ENCODE measurements at regions not wholly inside any gene's neighbourhood (a gene's known extent, or its start where the extent isn't known, plus 50 kb on each side); places are given as distances from the start of the nearest gene placed in this dataset.

DNA sequence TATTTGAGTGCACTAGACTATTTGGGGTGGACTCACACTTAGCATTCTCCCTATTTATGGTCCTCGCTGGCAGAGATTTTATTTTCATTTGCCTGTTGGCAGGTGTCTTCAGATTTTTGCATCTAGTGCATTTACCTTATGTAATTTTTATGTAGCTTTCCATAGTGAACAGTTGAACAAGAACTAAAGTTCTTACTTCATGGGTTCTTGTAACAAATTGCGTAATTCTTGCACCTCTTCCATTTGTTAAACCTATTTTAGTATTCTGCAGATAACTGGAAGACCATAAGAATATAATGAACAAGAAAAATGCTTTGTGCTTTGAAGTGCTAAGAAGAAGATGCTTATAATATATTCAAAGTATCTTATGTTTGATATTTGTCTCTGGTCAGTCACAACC is 252.8 kb upstream of the MMS22L start:
- ATAC-seq: no peak
- H3K27ac Mint-ChIP-seq: no peak overlapping the region
- no peak overlapping the region for H3K4me3 Mint-ChIP-seq
- H3K27me3 Mint-ChIP-seq: peaks cover 6% of the 10 kb centered on the region
- no peak for DNase-seq
- no peaks in the 10 kb centered on the region for H3K36me3 Mint-ChIP-seq (ENCODE audit: low read depth)
- peaks cover 2% of the 10 kb centered on the region for H3K4me1 Mint-ChIP-seq
- H3K9me3 ChIP-seq (ENCODE audit: control insufficient read depth, low read length, poor library complexity, severe bottlenecking): no peaks in the 10 kb centered on the region

- no peaks in the 10 kb centered on the region for H3K36me3 Mint-ChIP-seq (ENCODE audit: low read depth)
- no peak overlapping the region for H3K27ac Mint-ChIP-seq
- H3K4me1 Mint-ChIP-seq: no peaks in the 10 kb centered on the region
- no peaks in the 10 kb centered on the region for H3K27me3 Mint-ChIP-seq
- DNase-seq: no peak
- H3K4me3 Mint-ChIP-seq: no peak overlapping the region
- H3K9me3 ChIP-seq (ENCODE audit: control insufficient read depth, low read length, poor library complexity, severe bottlenecking): no peaks in the 10 kb centered on the region
- ATAC-seq: no peak
Observed at GRCh38 chr6:97548354-97548753, 265.3 kb upstream of the MMS22L start.

DNA sequence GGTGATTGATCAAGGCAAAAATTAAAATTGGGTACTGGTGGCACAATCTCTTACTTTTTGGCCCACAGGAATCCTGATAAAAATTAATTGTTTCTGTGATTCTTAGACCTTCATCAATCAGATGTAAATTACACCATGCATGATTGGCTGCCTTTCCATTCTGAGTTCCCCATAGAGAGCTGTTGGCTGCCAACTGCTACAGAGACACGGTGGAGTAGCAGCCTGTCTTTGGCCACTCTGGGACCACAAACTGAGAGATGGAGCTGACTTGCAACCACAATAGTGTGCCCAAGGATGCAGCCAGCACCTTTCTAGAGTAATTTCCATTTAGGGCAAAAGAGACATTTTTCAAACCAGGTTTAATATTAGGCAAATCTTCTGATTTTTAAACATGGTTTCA is 274.3 kb upstream of the MMS22L start:
- DNase-seq (no peak), ATAC-seq (no peak)
- no peaks in the 10 kb centered on the region for H3K36me3 Mint-ChIP-seq (ENCODE audit: low read depth)
- no peaks in the 10 kb centered on the region for H3K9me3 ChIP-seq (ENCODE audit: control insufficient read depth, low read length, poor library complexity, severe bottlenecking)
- no peaks in the 10 kb centered on the region for H3K4me1 Mint-ChIP-seq
- no peak overlapping the region for H3K27ac Mint-ChIP-seq
- no peak overlapping the region for H3K4me3 Mint-ChIP-seq
- H3K27me3 Mint-ChIP-seq: no peaks in the 10 kb centered on the region

DNA sequence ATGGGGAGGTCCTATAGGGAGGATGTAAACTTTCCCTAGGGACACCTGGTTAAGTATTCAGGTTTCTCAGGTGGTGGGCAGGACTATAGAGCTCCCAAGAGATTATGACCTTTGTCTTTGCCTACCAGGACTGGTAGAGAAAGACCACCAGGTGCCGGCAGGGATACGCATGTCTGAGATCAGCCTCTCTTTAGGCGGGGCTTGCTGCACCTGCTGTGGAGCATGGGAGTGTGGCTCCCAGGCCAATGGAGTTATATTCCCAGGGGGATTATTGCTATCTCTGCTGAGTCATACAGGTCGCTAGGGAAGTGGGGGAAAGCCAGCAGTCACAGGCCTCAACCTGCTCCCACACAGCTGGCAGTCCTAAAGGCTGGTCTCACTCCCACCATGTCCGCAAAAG is 280.5 kb upstream of the MMS22L start:
- H3K27ac Mint-ChIP-seq: no peak overlapping the region
- no peak for DNase-seq
- H3K9me3 ChIP-seq (ENCODE audit: control insufficient read depth, low read length, poor library complexity, severe bottlenecking): no peaks in the 10 kb centered on the region
- no peaks in the 10 kb centered on the region for H3K27me3 Mint-ChIP-seq
- H3K4me1 Mint-ChIP-seq: no peaks in the 10 kb centered on the region
- ATAC-seq: no peak
- no peak overlapping the region for H3K4me3 Mint-ChIP-seq
- no peaks in the 10 kb centered on the region for H3K36me3 Mint-ChIP-seq (ENCODE audit: low read depth)

GRCh38 chr6:97572943-97573342 is 289.9 kb upstream of the MMS22L start:
- Mint-ChIP-seq H3K36me3 (ENCODE audit: low read depth) (no peaks in the 10 kb centered on the region), H3K4me3 (no peak overlapping the region), H3K27me3 (no peaks in the 10 kb centered on the region), H3K4me1 (no peaks in the 10 kb centered on the region), H3K27ac (no peak overlapping the region)
- DNase-seq: no peak
- no peaks in the 10 kb centered on the region for H3K9me3 ChIP-seq (ENCODE audit: control insufficient read depth, low read length, poor library complexity, severe bottlenecking)
- ATAC-seq: no peak

DNA sequence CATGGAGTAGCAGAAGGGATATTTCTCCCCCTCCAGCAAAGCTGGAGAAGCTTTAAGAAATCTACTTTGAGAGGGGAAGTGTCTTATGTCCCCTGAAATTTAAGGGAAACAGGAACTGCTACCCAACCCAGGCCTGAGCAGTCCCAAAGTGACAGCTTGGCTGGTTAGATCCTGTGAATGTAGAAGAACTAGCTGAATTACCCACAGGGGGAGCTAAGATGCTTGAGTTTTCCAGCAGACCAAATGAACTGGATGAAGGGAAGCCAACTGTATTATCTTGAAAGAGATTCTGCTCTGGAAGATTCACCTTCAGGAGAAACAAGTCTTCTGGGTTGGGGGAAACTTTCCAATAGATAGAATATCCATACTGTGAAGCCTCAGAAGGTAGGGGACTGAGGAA is 303.3 kb upstream of the MMS22L start:
- Mint-ChIP-seq H3K4me3 (no peak overlapping the region), H3K27me3 (no peaks in the 10 kb centered on the region), H3K27ac (no peak overlapping the region), H3K4me1 (no peaks in the 10 kb centered on the region), H3K36me3 (ENCODE audit: low read depth) (no peaks in the 10 kb centered on the region)
- H3K9me3 ChIP-seq (ENCODE audit: control insufficient read depth, low read length, poor library complexity, severe bottlenecking): no peaks in the 10 kb centered on the region
- ATAC-seq (no peak), DNase-seq (no peak)

- no peak for DNase-seq
Observed at GRCh38 chr6:97591955-97592354, 308.9 kb upstream of the MMS22L start.

DNA sequence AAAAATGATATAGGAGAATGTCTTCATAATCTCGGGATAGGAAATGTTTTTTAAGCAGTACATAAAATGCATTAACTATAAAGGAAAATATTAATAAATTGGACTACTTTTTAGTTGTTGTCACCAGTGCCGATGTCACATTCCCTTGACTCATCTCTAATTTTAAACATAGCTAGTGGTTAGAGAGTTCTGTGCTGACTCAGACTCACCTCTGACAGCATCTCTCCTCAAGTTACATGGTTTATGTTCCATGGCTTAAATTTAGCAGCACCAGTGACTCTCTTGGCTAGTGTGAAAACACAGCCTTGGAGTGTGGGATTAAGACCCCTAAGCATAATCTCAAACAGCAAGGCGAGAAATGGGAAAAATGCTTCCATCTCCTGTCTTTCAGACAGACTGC is 311.8 kb upstream of the MMS22L start:
- ATAC-seq: no peak
- DNase-seq: no peak
- Mint-ChIP-seq H3K27me3 (no peaks in the 10 kb centered on the region), H3K27ac (no peak overlapping the region), H3K36me3 (ENCODE audit: low read depth) (no peaks in the 10 kb centered on the region), H3K4me1 (no peaks in the 10 kb centered on the region), H3K4me3 (no peak overlapping the region)
- H3K9me3 ChIP-seq (ENCODE audit: control insufficient read depth, low read length, poor library complexity, severe bottlenecking): no peaks in the 10 kb centered on the region

More at GRCh38 chr6:97591955-97592354, 308.9 kb upstream of the MMS22L start:
- Mint-ChIP-seq H3K4me3 (no peak overlapping the region), H3K4me1 (no peaks in the 10 kb centered on the region), H3K36me3 (ENCODE audit: low read depth) (no peaks in the 10 kb centered on the region), H3K27me3 (no peaks in the 10 kb centered on the region), H3K27ac (no peak overlapping the region)
- ATAC-seq: no peak
- no peaks in the 10 kb centered on the region for H3K9me3 ChIP-seq (ENCODE audit: control insufficient read depth, low read length, poor library complexity, severe bottlenecking)

DNA sequence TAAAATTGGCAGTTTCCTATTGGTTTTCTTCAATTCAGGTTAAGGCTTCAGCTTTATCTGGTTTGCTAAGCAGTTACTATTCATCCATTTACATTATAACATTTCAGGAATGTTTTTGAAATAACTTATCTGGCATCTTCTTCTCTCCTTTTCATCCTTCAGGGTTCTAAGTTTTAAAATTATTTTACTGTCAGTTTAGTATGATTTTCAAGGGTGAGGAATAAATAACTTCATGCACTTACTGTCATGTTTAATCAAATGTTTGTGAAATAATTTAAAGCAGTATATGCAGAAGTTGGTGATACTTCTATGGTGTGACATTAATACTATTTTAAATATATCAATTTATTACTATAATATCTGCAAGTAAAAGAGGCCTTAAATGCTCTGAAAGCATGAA is 338.1 kb upstream of the MMS22L start:
- no peak for ATAC-seq

GRCh38 chr6:97626671-97627441 is 343.8 kb upstream of the MMS22L start:
- Mint-ChIP-seq H3K4me1 (no peaks in the 10 kb centered on the region), H3K27ac (no peak overlapping the region)

More for the DNA sequence above, 338.1 kb upstream of the MMS22L start:
- no peaks in the 10 kb centered on the region for H3K27me3 Mint-ChIP-seq
- no peaks in the 10 kb centered on the region for H3K9me3 ChIP-seq (ENCODE audit: control insufficient read depth, low read length, poor library complexity, severe bottlenecking)
- no peak overlapping the region for H3K4me3 Mint-ChIP-seq
- no peaks in the 10 kb centered on the region for H3K36me3 Mint-ChIP-seq (ENCODE audit: low read depth)
- DNase-seq: no peak
- no peaks in the 10 kb centered on the region for H3K4me1 Mint-ChIP-seq
- H3K27ac Mint-ChIP-seq: no peak overlapping the region

DNA sequence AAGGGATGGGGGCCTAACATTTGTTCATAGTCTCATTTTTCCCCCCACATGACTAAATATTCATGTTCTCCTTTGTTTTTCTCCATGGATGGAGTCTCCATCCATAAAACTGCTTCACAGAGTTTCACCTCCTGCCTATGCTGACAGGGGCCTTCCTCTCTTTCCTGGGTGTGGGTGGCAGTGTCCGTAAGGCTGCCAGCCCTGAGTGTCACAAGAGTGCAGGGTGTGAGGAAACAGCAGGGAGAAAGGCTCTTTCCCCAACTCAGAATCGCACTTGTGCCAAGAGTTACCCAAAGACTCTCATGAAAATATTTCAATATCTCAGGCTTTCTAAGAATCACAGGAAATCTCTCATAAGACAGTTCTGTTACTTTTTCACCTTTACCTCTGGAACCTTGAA is 346.2 kb upstream of the MMS22L start:
- Mint-ChIP-seq H3K4me3 (no peak overlapping the region), H3K36me3 (ENCODE audit: low read depth) (no peaks in the 10 kb centered on the region)
- no peak for ATAC-seq

More at GRCh38 chr6:97626671-97627441, 343.8 kb upstream of the MMS22L start:
- no peaks in the 10 kb centered on the region for H3K36me3 Mint-ChIP-seq (ENCODE audit: low read depth)
- DNase-seq: no peak
- no peaks in the 10 kb centered on the region for H3K27me3 Mint-ChIP-seq
- no peak overlapping the region for H3K4me3 Mint-ChIP-seq
- ATAC-seq: no peak
- H3K9me3 ChIP-seq (ENCODE audit: control insufficient read depth, low read length, poor library complexity, severe bottlenecking): no peaks in the 10 kb centered on the region

GRCh38 chr6:97630604-97631003 is 347.6 kb upstream of the MMS22L start:
- Mint-ChIP-seq H3K27ac (no peak overlapping the region), H3K4me3 (no peak overlapping the region), H3K36me3 (ENCODE audit: low read depth) (no peaks in the 10 kb centered on the region), H3K4me1 (no peaks in the 10 kb centered on the region), H3K27me3 (no peaks in the 10 kb centered on the region)
- no peaks in the 10 kb centered on the region for H3K9me3 ChIP-seq (ENCODE audit: control insufficient read depth, low read length, poor library complexity, severe bottlenecking)
- ATAC-seq (no peak), DNase-seq (no peak)

More for the DNA sequence above, 346.2 kb upstream of the MMS22L start:
- H3K27ac Mint-ChIP-seq: no peak overlapping the region
- H3K4me1 Mint-ChIP-seq: no peaks in the 10 kb centered on the region
- no peak for DNase-seq
- no peaks in the 10 kb centered on the region for H3K9me3 ChIP-seq (ENCODE audit: control insufficient read depth, low read length, poor library complexity, severe bottlenecking)
- H3K27me3 Mint-ChIP-seq: no peaks in the 10 kb centered on the region

GRCh38 chr6:97632341-97632740 is 349.3 kb upstream of the MMS22L start:
- Mint-ChIP-seq H3K36me3 (ENCODE audit: low read depth) (no peaks in the 10 kb centered on the region), H3K4me1 (no peaks in the 10 kb centered on the region), H3K27me3 (no peaks in the 10 kb centered on the region), H3K27ac (no peak overlapping the region), H3K4me3 (no peak overlapping the region)
- no peaks in the 10 kb centered on the region for H3K9me3 ChIP-seq (ENCODE audit: control insufficient read depth, low read length, poor library complexity, severe bottlenecking)
- ATAC-seq: no peak
- no peak for DNase-seq

GRCh38 chr6:97639702-97640101 is 356.7 kb upstream of the MMS22L start:
- Mint-ChIP-seq H3K36me3 (ENCODE audit: low read depth) (no peaks in the 10 kb centered on the region), H3K4me3 (no peak overlapping the region), H3K27me3 (no peaks in the 10 kb centered on the region), H3K4me1 (no peaks in the 10 kb centered on the region), H3K27ac (no peak overlapping the region)
- DNase-seq (no peak), ATAC-seq (no peak)
- no peaks in the 10 kb centered on the region for H3K9me3 ChIP-seq (ENCODE audit: control insufficient read depth, low read length, poor library complexity, severe bottlenecking)

All from T-helper 17 cell (primary cell).